ENCODE measurements at regions not wholly inside any gene's neighbourhood (a gene's known extent, or its start where the extent isn't known, plus 50 kb on each side); places are given as distances from the start of the nearest gene placed in this dataset.
A peak's percentile ranks its signal among the peaks of the same experiment; 100 is the strongest.

DNA sequence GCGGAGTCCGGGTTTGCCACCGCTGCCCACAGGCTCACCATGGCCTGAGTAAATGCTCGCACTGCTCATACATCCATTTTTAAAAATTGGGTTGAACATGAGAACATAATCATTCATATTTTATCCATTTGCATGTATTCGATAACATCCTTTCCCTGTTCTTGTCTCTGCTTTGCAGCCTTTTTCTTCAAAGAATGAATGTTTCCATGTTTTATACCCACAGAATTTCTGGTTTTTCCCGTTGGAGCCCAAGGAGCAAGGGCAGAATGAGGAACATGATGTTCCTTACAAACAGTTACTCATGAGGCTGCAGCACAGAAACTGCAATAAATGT lies 146.5 kb downstream of the CCDC74A start:
- TF ChIP-seq POLR2A (IDR thresholded peaks at IDR 0.05): no peak
- TF ChIP-seq, protein P1, sequence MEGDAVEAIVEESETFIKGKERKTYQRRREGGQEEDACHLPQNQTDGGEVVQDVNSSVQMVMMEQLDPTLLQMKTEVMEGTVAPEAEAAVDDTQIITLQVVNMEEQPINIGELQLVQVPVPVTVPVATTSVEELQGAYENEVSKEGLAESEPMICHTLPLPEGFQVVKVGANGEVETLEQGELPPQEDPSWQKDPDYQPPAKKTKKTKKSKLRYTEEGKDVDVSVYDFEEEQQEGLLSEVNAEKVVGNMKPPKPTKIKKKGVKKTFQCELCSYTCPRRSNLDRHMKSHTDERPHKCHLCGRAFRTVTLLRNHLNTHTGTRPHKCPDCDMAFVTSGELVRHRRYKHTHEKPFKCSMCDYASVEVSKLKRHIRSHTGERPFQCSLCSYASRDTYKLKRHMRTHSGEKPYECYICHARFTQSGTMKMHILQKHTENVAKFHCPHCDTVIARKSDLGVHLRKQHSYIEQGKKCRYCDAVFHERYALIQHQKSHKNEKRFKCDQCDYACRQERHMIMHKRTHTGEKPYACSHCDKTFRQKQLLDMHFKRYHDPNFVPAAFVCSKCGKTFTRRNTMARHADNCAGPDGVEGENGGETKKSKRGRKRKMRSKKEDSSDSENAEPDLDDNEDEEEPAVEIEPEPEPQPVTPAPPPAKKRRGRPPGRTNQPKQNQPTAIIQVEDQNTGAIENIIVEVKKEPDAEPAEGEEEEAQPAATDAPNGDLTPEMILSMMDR (IDR thresholded peaks at IDR 0.05): peak in 1 of 3 experiments; percentile 4

All from testis (tissue), 2 donors.